Neural progenitor cell (in vitro differentiated cells): ENCODE measurements at regions not wholly inside any gene's neighbourhood (a gene's known extent, or its start where the extent isn't known, plus 50 kb on each side); places are given as distances from the start of the nearest gene placed in this dataset.
"Not testable (repeated sequence)": the region's sequence is repeated elsewhere in the genome, so short reads cannot be mapped to it uniquely, and the experiment has no call there.

Experiments used
- DNase-seq: peaks from one replicate; pipeline ENCODE4 v3.0.0-alpha.2; 2016; ENCODE audit warnings: low spot score
- H2AFZ ChIP-seq: fragments of 200-600 bp; sonication (generic); replicated peaks from 2 replicates; pipeline ENCODE4 v1.6.1; 2016; ENCODE audit warnings: antibody characterized with exemption
- H3F3A ChIP-seq: fragments of 200-600 bp; sonication (generic); 2 replicates; pipeline ENCODE4 v1.6.1; 2016; ENCODE audit warnings: antibody characterized with exemption, low read depth
- H3K27ac ChIP-seq: fragments of 200-600 bp; sonication (generic); 2 replicates; pipeline ENCODE4 v1.5.1; 2016; ENCODE audit warnings: mild to moderate bottlenecking
- H3K27me3 ChIP-seq: fragments of 200-600 bp; sonication (generic); 2 replicates; pipeline ENCODE4 v1.6.1; 2016; ENCODE audit warnings: mild to moderate bottlenecking, moderate library complexity
- H3K36me3 ChIP-seq: fragments of 200-600 bp; sonication (generic); 2 replicates; pipeline ENCODE4 v1.5.1; 2016
- H3K4me1 ChIP-seq: fragments of 200-600 bp; sonication (generic); 2 replicates; pipeline ENCODE4 v1.6.1; 2016; ENCODE audit warnings: mixed run types
- H3K4me2 ChIP-seq: fragments of 200-600 bp; sonication (generic); 2 replicates; pipeline ENCODE4 v1.6.1; 2016
- H3K4me3 ChIP-seq: fragments of 200-600 bp; sonication (generic); 2 replicates; pipeline ENCODE4 v1.5.1; 2016
- H3K79me2 ChIP-seq: fragments of 200-600 bp; sonication (generic); 2 replicates; pipeline ENCODE4 v1.6.1; 2016; ENCODE audit warnings: low read depth
- H3K9ac ChIP-seq: fragments of 200-600 bp; sonication (generic); 2 replicates; pipeline ENCODE4 v1.6.1; 2016
- H3K9me3 ChIP-seq: fragments of 200-600 bp; sonication (generic); 2 replicates; pipeline ENCODE4 v1.5.1; 2016; ENCODE audit warnings: low read depth
- H4K20me1 ChIP-seq: fragments of 200-600 bp; sonication (generic); 2 replicates; pipeline ENCODE4 v1.6.1; 2016; ENCODE audit warnings: low read depth
- H3K27ac Mint-ChIP-seq: 3 replicates; pipeline ENCODE4 v1.8.0; 2021; ENCODE audit warnings: mixed read lengths
- H3K27me3 Mint-ChIP-seq: 2 replicates; pipeline ENCODE4 v1.8.0; 2022; ENCODE audit warnings: low read depth, mild to moderate bottlenecking, inconsistent platforms, moderate library complexity, mixed read lengths; ENCODE audit not compliant: insufficient read depth
- H3K36me3 Mint-ChIP-seq: 3 replicates; pipeline ENCODE4 v1.8.0; 2021; ENCODE audit warnings: mixed read lengths
- H3K4me1 Mint-ChIP-seq: 3 replicates; pipeline ENCODE4 v1.8.0; 2021; ENCODE audit warnings: mixed read lengths
- H3K4me3 Mint-ChIP-seq: 3 replicates; pipeline ENCODE4 v1.8.0; 2021; ENCODE audit warnings: mild to moderate bottlenecking, moderate library complexity, mixed read lengths
- H3K9me3 Mint-ChIP-seq: 3 replicates; pipeline ENCODE4 v1.8.0; 2020; ENCODE audit warnings: mixed read lengths
- EZH2 ChIP-seq: fragments of 200-600 bp; sonication (generic); IDR thresholded peaks from 2 replicates; pipeline ENCODE4 v1.6.1; 2017; ENCODE audit warnings: antibody characterized with exemption, mild to moderate bottlenecking, moderate library complexity
- EZH2phosphoT487 ChIP-seq: fragments of 200-600 bp; sonication (generic); IDR thresholded peaks from 2 replicates; pipeline ENCODE4 v1.6.1; 2017; ENCODE audit warnings: antibody characterized with exemption
- TF ChIP-seq, protein P1 (sequence below): fragments of 200-600 bp; sonication (generic); IDR thresholded peaks from 2 replicates; pipeline ENCODE4 v1.5.1; 2017; ENCODE audit warnings: antibody characterized with exemption, mild to moderate bottlenecking

DNA sequence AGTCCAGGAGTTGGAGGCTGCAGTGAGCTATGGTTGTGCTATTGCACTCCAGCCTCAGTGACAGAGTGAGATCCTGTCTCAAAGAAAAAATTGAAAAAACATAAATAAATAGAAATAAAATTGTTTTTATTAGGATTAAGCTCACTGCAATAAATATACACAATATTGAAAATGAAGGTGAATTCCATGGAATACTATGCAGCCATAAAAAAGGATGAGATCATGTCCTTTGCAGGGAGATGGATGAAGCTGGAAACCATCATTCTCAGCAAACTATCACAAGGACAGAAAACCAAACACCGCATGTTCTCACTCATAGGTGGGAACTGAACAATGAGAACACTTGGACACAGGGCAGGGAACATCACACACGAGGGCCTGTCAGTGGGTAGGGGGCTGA lies 207.6 kb downstream of the DEPDC1B start:
- not testable (repeated sequence) for H3K9me3 Mint-ChIP-seq, DNase-seq, H2AFZ ChIP-seq, H3K9me3 ChIP-seq, H3K9ac ChIP-seq, H3K27me3 Mint-ChIP-seq, H3K36me3 ChIP-seq, H3K4me3 Mint-ChIP-seq, H3K27me3 ChIP-seq, H3K4me2 ChIP-seq, H3K27ac Mint-ChIP-seq, H3K36me3 Mint-ChIP-seq, H3K4me1 Mint-ChIP-seq, H4K20me1 ChIP-seq, H3F3A ChIP-seq, H3K79me2 ChIP-seq, H3K27ac ChIP-seq, H3K4me3 ChIP-seq
- H3K4me1 ChIP-seq: peaks cover 11% of the 10 kb centered on the region

DNA sequence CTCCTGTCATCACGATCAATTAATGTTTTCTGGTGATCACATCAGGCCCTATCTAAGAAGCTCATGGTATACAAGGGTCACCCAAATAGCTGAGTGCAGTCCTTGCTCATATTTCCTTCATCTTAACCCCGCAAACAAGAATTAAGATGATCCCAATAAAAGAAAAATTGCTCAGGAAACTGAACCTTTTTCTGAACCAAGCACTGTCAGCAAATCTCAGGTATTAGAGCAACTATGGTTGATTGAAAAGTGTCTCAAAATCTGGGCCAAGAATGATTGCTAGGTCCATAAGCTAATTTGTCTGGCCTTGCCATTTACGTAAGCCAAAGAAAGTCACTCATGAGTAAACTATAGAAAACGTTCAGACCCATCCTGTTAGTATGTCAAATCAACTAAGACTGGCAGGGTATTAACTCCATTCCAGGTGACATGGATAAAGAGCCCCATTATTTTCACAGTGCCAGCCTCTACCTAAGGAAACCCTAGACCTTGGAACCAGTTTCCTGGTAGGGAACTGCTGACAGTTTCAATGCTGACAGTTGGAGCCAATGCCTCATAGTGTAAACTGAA lies 209.3 kb downstream of the DEPDC1B start:
- H3K4me2 ChIP-seq: no peak overlapping the region
- no peaks in the 10 kb centered on the region for H3K79me2 ChIP-seq
- Mint-ChIP-seq H3K4me3 (no peak overlapping the region), H3K27ac (no peak overlapping the region), H3K4me1 (peaks cover 9% of the 10 kb centered on the region), H3K27me3 (no peaks in the 10 kb centered on the region), H3K36me3 (no peaks in the 10 kb centered on the region), H3K9me3 (no peaks in the 10 kb centered on the region)
- TF ChIP-seq EZH2phosphoT487: no peak
- TF ChIP-seq, protein P1, sequence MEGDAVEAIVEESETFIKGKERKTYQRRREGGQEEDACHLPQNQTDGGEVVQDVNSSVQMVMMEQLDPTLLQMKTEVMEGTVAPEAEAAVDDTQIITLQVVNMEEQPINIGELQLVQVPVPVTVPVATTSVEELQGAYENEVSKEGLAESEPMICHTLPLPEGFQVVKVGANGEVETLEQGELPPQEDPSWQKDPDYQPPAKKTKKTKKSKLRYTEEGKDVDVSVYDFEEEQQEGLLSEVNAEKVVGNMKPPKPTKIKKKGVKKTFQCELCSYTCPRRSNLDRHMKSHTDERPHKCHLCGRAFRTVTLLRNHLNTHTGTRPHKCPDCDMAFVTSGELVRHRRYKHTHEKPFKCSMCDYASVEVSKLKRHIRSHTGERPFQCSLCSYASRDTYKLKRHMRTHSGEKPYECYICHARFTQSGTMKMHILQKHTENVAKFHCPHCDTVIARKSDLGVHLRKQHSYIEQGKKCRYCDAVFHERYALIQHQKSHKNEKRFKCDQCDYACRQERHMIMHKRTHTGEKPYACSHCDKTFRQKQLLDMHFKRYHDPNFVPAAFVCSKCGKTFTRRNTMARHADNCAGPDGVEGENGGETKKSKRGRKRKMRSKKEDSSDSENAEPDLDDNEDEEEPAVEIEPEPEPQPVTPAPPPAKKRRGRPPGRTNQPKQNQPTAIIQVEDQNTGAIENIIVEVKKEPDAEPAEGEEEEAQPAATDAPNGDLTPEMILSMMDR: no peak
- TF ChIP-seq EZH2: no peak
- H3K27ac ChIP-seq: no peak overlapping the region
- no peak overlapping the region for H2AFZ ChIP-seq
- no peaks in the 10 kb centered on the region for H3K36me3 ChIP-seq
- no peak overlapping the region for H3K9ac ChIP-seq
- H3K9me3 ChIP-seq: no peaks in the 10 kb centered on the region
- H3F3A ChIP-seq: no peaks in the 10 kb centered on the region
- H3K4me3 ChIP-seq: no peak overlapping the region
- no peaks in the 10 kb centered on the region for H4K20me1 ChIP-seq
- DNase-seq: no peak
- H3K4me1 ChIP-seq: peaks cover 11% of the 10 kb centered on the region
- no peaks in the 10 kb centered on the region for H3K27me3 ChIP-seq

- Mint-ChIP-seq H3K27ac (no peak overlapping the region), H3K4me1 (peaks cover 9% of the 10 kb centered on the region), H3K4me3 (no peak overlapping the region), H3K36me3 (no peaks in the 10 kb centered on the region), H3K27me3 (no peaks in the 10 kb centered on the region), H3K9me3 (no peaks in the 10 kb centered on the region)
- Histone ChIP-seq H3K36me3 (no peaks in the 10 kb centered on the region), H3K79me2 (no peaks in the 10 kb centered on the region), H2AFZ (no peak overlapping the region), H3K4me1 (peaks cover 11% of the 10 kb centered on the region), H3F3A (no peaks in the 10 kb centered on the region), H3K4me3 (no peak overlapping the region), H3K9ac (no peak overlapping the region), H3K27ac (no peak overlapping the region), H4K20me1 (no peaks in the 10 kb centered on the region), H3K4me2 (no peak overlapping the region), H3K9me3 (no peaks in the 10 kb centered on the region), H3K27me3 (no peaks in the 10 kb centered on the region)
- no peak for TF ChIP-seq EZH2
- TF ChIP-seq, protein P1: no peak
- no peak for TF ChIP-seq EZH2phosphoT487
- DNase-seq: no peak
Measured at GRCh38 chr5:60489856-60490255, 210.1 kb downstream of the DEPDC1B start.

GRCh38 chr5:60489377-60489776 lies 210.6 kb downstream of the DEPDC1B start:
- Mint-ChIP-seq H3K4me3 (no peak overlapping the region), H3K27ac (no peak overlapping the region), H3K9me3 (no peaks in the 10 kb centered on the region), H3K4me1 (peaks cover 9% of the 10 kb centered on the region), H3K27me3 (no peaks in the 10 kb centered on the region), H3K36me3 (no peaks in the 10 kb centered on the region)
- no peak overlapping the region for H3K4me3 ChIP-seq
- no peaks in the 10 kb centered on the region for H4K20me1 ChIP-seq
- no peak overlapping the region for H3K27ac ChIP-seq
- no peak overlapping the region for H2AFZ ChIP-seq
- no peaks in the 10 kb centered on the region for H3K79me2 ChIP-seq
- H3K4me2 ChIP-seq: no peak overlapping the region
- H3K36me3 ChIP-seq: no peaks in the 10 kb centered on the region
- H3F3A ChIP-seq: no peaks in the 10 kb centered on the region
- no peaks in the 10 kb centered on the region for H3K9me3 ChIP-seq
- H3K27me3 ChIP-seq: no peaks in the 10 kb centered on the region
- H3K9ac ChIP-seq: no peak overlapping the region
- TF ChIP-seq EZH2phosphoT487 (no peak), EZH2 (no peak)
- TF ChIP-seq, protein P1: no peak
- no peak for DNase-seq
- peaks cover 8% of the 10 kb centered on the region for H3K4me1 ChIP-seq
